GM23338 (cell line): ENCODE measurements at regions not wholly inside any gene's neighbourhood (a gene's known extent, or its start where the extent isn't known, plus 50 kb on each side); places are given as distances from the start of the nearest gene placed in this dataset.

Experiments used
- EZH2phosphoT487 ChIP-seq: fragments of 200-600 bp; sonication (generic); IDR thresholded peaks from one replicate; pipeline ENCODE4 v1.8.1; 2018; ENCODE audit warnings: antibody characterized with exemption; ENCODE audit not compliant: unreplicated experiment
- REST ChIP-seq: IDR thresholded peaks from one replicate; pipeline ENCODE4 v1.6.1; 2018; ENCODE audit warnings: antibody characterized with exemption; ENCODE audit not compliant: unreplicated experiment
- TF ChIP-seq, protein P1 (sequence below), 2 experiments: fragments of 200-600 bp in 1 of 2; sonication (generic) in 1 of 2; conservative IDR thresholded peaks; 2 replicates each; pipeline versions ENCODE4 v1.5.1 to v1.6.1; 2016 to 2017; ENCODE audit warnings: antibody characterized with exemption in 2 of 2, low read depth in 2 of 2, mild to moderate bottlenecking in 2 of 2, moderate library complexity in 1 of 2

GRCh38 chr2:122421775-122422174, 666.3 kb downstream of the TSN start:
- TF ChIP-seq, protein P1, sequence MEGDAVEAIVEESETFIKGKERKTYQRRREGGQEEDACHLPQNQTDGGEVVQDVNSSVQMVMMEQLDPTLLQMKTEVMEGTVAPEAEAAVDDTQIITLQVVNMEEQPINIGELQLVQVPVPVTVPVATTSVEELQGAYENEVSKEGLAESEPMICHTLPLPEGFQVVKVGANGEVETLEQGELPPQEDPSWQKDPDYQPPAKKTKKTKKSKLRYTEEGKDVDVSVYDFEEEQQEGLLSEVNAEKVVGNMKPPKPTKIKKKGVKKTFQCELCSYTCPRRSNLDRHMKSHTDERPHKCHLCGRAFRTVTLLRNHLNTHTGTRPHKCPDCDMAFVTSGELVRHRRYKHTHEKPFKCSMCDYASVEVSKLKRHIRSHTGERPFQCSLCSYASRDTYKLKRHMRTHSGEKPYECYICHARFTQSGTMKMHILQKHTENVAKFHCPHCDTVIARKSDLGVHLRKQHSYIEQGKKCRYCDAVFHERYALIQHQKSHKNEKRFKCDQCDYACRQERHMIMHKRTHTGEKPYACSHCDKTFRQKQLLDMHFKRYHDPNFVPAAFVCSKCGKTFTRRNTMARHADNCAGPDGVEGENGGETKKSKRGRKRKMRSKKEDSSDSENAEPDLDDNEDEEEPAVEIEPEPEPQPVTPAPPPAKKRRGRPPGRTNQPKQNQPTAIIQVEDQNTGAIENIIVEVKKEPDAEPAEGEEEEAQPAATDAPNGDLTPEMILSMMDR (conservative IDR thresholded peaks at IDR 0.05; ENCODE audit: low read depth in 2 of 2), result no peak
- TF ChIP-seq EZH2phosphoT487 (no peak), REST (no peak)
